ENCODE measurements at regions not wholly inside any gene's neighbourhood (a gene's known extent, or its start where the extent isn't known, plus 50 kb on each side); places are given as distances from the start of the nearest gene placed in this dataset.

DNA sequence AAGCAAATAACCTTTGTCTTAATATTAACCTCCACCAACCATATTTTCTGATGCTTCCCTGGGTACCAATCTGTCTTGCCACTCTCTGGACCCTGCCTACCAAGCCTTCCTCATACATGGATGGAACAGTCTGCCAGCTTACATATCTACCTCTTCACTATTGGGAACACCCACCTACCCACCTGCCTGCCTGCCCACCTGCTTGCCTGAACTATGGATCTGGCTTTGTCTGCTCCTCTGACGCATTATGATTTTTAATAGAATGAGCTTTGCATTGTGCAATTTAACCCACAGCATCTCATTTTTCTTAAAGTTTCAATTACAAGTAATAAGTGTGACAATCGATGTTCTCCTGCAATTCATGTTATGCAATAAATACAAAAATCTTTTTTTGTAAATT is 137.9 kb upstream of the LSM8 start:
- TF ChIP-seq RCOR1 (IDR thresholded peaks at IDR 0.05; ENCODE audit: low read depth, low read length) (no peak), POLR2A (IDR thresholded peaks at IDR 0.05; ENCODE audit: low read length) (no peak), KDM1A (IDR thresholded peaks at IDR 0.05; ENCODE audit: low read depth) (no peak), ZC3H11A (IDR thresholded peaks at IDR 0.05) (no peak), JUNB (IDR thresholded peaks at IDR 0.05) (no peak), EP300 (IDR thresholded peaks at IDR 0.05) (no peak), RARB (CRISPR knock-in tag; IDR thresholded peaks at IDR 0.05) (no peak)
- TF ChIP-seq, protein P1, sequence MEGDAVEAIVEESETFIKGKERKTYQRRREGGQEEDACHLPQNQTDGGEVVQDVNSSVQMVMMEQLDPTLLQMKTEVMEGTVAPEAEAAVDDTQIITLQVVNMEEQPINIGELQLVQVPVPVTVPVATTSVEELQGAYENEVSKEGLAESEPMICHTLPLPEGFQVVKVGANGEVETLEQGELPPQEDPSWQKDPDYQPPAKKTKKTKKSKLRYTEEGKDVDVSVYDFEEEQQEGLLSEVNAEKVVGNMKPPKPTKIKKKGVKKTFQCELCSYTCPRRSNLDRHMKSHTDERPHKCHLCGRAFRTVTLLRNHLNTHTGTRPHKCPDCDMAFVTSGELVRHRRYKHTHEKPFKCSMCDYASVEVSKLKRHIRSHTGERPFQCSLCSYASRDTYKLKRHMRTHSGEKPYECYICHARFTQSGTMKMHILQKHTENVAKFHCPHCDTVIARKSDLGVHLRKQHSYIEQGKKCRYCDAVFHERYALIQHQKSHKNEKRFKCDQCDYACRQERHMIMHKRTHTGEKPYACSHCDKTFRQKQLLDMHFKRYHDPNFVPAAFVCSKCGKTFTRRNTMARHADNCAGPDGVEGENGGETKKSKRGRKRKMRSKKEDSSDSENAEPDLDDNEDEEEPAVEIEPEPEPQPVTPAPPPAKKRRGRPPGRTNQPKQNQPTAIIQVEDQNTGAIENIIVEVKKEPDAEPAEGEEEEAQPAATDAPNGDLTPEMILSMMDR (IDR thresholded peaks at IDR 0.05), result no peak
- TF ChIP-seq, protein P2, sequence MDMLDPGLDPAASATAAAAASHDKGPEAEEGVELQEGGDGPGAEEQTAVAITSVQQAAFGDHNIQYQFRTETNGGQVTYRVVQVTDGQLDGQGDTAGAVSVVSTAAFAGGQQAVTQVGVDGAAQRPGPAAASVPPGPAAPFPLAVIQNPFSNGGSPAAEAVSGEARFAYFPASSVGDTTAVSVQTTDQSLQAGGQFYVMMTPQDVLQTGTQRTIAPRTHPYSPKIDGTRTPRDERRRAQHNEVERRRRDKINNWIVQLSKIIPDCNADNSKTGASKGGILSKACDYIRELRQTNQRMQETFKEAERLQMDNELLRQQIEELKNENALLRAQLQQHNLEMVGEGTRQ (IDR thresholded peaks at IDR 0.05), result no peak

All from A549 (cell line).